ENCODE measurements at regions not wholly inside any gene's neighbourhood (a gene's known extent, or its start where the extent isn't known, plus 50 kb on each side); places are given as distances from the start of the nearest gene placed in this dataset.

GRCh38 chr1:199710974-199711373 lies 316.5 kb upstream of the NR5A2 start:
- H3K4me2 ChIP-seq = no peak overlapping the region
- no peaks in the 10 kb centered on the region for H3K27me3 ChIP-seq (ENCODE audit: insufficient read depth, low read depth)
- no peak overlapping the region for H2AFZ ChIP-seq (ENCODE audit: low read depth)
- no peaks in the 10 kb centered on the region for H3K79me2 ChIP-seq (ENCODE audit: insufficient read depth, low read depth)
- no peak for TF ChIP-seq CTCF (conservative IDR thresholded peaks at IDR 0.05; ENCODE audit: low read depth, low read length)
- no peaks in the 10 kb centered on the region for H3K36me3 ChIP-seq (ENCODE audit: insufficient read depth)
- H3K4me1 ChIP-seq (ENCODE audit: low read depth, poor library complexity, severe bottlenecking) = no peaks in the 10 kb centered on the region
- H4K20me1 ChIP-seq (ENCODE audit: insufficient read depth) = no peaks in the 10 kb centered on the region
- no peak overlapping the region for H3K27ac ChIP-seq
- no peak overlapping the region for H3K9ac ChIP-seq
- H3K4me3 ChIP-seq (IDR thresholded peaks at IDR 0.05; ENCODE audit: insufficient read depth, low read depth, low read length) = no peak overlapping the region

GRCh38 chr1:199716729-199717128 lies 310.8 kb upstream of the NR5A2 start:
- TF ChIP-seq CTCF (conservative IDR thresholded peaks at IDR 0.05; ENCODE audit: low read depth, low read length) = no peak
- no peaks in the 10 kb centered on the region for H3K36me3 ChIP-seq (ENCODE audit: insufficient read depth)
- H3K79me2 ChIP-seq (ENCODE audit: insufficient read depth, low read depth) = no peaks in the 10 kb centered on the region
- no peak overlapping the region for H3K4me2 ChIP-seq
- H3K27me3 ChIP-seq (ENCODE audit: insufficient read depth, low read depth) = no peaks in the 10 kb centered on the region
- H2AFZ ChIP-seq (ENCODE audit: low read depth) = no peak overlapping the region
- H3K4me1 ChIP-seq (ENCODE audit: low read depth, poor library complexity, severe bottlenecking) = no peaks in the 10 kb centered on the region
- H3K27ac ChIP-seq = no peak overlapping the region
- H3K9ac ChIP-seq = no peak overlapping the region
- no peak overlapping the region for H3K4me3 ChIP-seq (IDR thresholded peaks at IDR 0.05; ENCODE audit: insufficient read depth, low read depth, low read length)
- no peaks in the 10 kb centered on the region for H4K20me1 ChIP-seq (ENCODE audit: insufficient read depth)

GRCh38 chr1:199719156-199719842 lies 308.2 kb upstream of the NR5A2 start:
- no peak overlapping the region for H3K9ac ChIP-seq
- no peak for TF ChIP-seq CTCF (conservative IDR thresholded peaks at IDR 0.05; ENCODE audit: low read depth, low read length)

GRCh38 chr1:199720496-199720895 lies 307.0 kb upstream of the NR5A2 start:
- H3K4me2 ChIP-seq = no peak overlapping the region
- TF ChIP-seq CTCF (conservative IDR thresholded peaks at IDR 0.05; ENCODE audit: low read depth, low read length) = no peak
- H3K36me3 ChIP-seq (ENCODE audit: insufficient read depth) = no peaks in the 10 kb centered on the region
- H3K79me2 ChIP-seq (ENCODE audit: insufficient read depth, low read depth) = no peaks in the 10 kb centered on the region
- no peaks in the 10 kb centered on the region for H4K20me1 ChIP-seq (ENCODE audit: insufficient read depth)
- no peaks in the 10 kb centered on the region for H3K27me3 ChIP-seq (ENCODE audit: insufficient read depth, low read depth)
- H3K9ac ChIP-seq = no peak overlapping the region
- H3K4me3 ChIP-seq (IDR thresholded peaks at IDR 0.05; ENCODE audit: insufficient read depth, low read depth, low read length) = no peak overlapping the region
- H3K27ac ChIP-seq = no peak overlapping the region
- H3K4me1 ChIP-seq (ENCODE audit: low read depth, poor library complexity, severe bottlenecking) = no peaks in the 10 kb centered on the region
- no peak overlapping the region for H2AFZ ChIP-seq (ENCODE audit: low read depth)

More at GRCh38 chr1:199719156-199719842, 308.2 kb upstream of the NR5A2 start:
- no peaks in the 10 kb centered on the region for H3K27me3 ChIP-seq (ENCODE audit: insufficient read depth, low read depth)
- H3K4me1 ChIP-seq (ENCODE audit: low read depth, poor library complexity, severe bottlenecking) = no peaks in the 10 kb centered on the region
- H4K20me1 ChIP-seq (ENCODE audit: insufficient read depth) = no peaks in the 10 kb centered on the region
- no peaks in the 10 kb centered on the region for H3K36me3 ChIP-seq (ENCODE audit: insufficient read depth)
- no peak overlapping the region for H3K4me2 ChIP-seq
- no peak overlapping the region for H3K27ac ChIP-seq
- no peak overlapping the region for H2AFZ ChIP-seq (ENCODE audit: low read depth)
- H3K79me2 ChIP-seq (ENCODE audit: insufficient read depth, low read depth) = no peaks in the 10 kb centered on the region
- no peak overlapping the region for H3K4me3 ChIP-seq (IDR thresholded peaks at IDR 0.05; ENCODE audit: insufficient read depth, low read depth, low read length)
